HCT116 (cell line): ENCODE measurements at regions not wholly inside any gene's neighbourhood (a gene's known extent, or its start where the extent isn't known, plus 50 kb on each side); places are given as distances from the start of the nearest gene placed in this dataset.

ENCODE experiments used
- CTCF ChIP-seq, 3 experiments: fragments of 200-600 bp in 1 of 3; sonication (generic) in 1 of 3; IDR thresholded peaks in 2 of 3; conservative IDR thresholded peaks in 1 of 3; 2 replicates each; pipeline ENCODE4 v1.5.1; 2012 to 2017; ENCODE audit warnings: low read depth in 2 of 3, low read length in 2 of 3, antibody characterized with exemption in 1 of 3, borderline replicate concordance in 1 of 3, control low read depth in 1 of 3, mild to moderate bottlenecking in 1 of 3, mixed read lengths in 1 of 3, mixed run types in 1 of 3, moderate library complexity in 1 of 3; ENCODE audit not compliant: insufficient read depth in 1 of 3
- EZH2 ChIP-seq: fragments of 200-600 bp; sonication (generic); IDR thresholded peaks from 2 replicates; pipeline ENCODE4 v1.6.1; 2017; ENCODE audit warnings: antibody characterized with exemption, mixed run types
- JUND ChIP-seq: IDR thresholded peaks from 2 replicates; pipeline ENCODE4 v1.6.1; 2012
- POLR2A ChIP-seq: IDR thresholded peaks from 2 replicates; pipeline ENCODE4 v1.7.0; 2011; ENCODE audit warnings: borderline replicate concordance; ENCODE audit not compliant: insufficient read depth, insufficient read length; ENCODE audit errors: extremely low read depth
- RAD21 ChIP-seq: IDR thresholded peaks from 2 replicates; pipeline ENCODE4 v1.6.1; 2012; ENCODE audit warnings: low read depth, mild to moderate bottlenecking
- SRF ChIP-seq: IDR thresholded peaks from 2 replicates; pipeline ENCODE4 v1.6.1; 2012; ENCODE audit warnings: low read depth
- YY1 ChIP-seq: IDR thresholded peaks from 2 replicates; pipeline ENCODE4 v1.6.1; 2011; ENCODE audit warnings: low read length, low read depth, moderate library complexity, mild to moderate bottlenecking; ENCODE audit not compliant: insufficient replicate concordance; ENCODE audit errors: extremely low read depth

- TF ChIP-seq EZH2 (no peak), CTCF (IDR thresholded peaks at IDR 0.05 in 2 of 3, conservative IDR thresholded peaks at IDR 0.05 in 1 of 3; ENCODE audit: borderline replicate concordance in 1 of 3, insufficient read depth in 1 of 3, low read depth in 2 of 3, low read length in 2 of 3) (no peak), JUND (no peak), YY1 (no peak), RAD21 (no peak), SRF (no peak), POLR2A (no peak)
Observed at GRCh38 chr5:73344835-73345234, 103.7 kb downstream of the FOXD1 start.
